ENCODE measurements at regions not wholly inside any gene's neighbourhood (a gene's known extent, or its start where the extent isn't known, plus 50 kb on each side); places are given as distances from the start of the nearest gene placed in this dataset.

GRCh38 chr18:32583431-32583830 lies 112.7 kb upstream of the GAREM1 start:
- POLR2A ChIA-PET, result no interaction called here
- Histone ChIP-seq H3K36me3 (ENCODE audit: control insufficient read depth, insufficient read depth, low read length) (no peaks in the 10 kb centered on the region), H3K27me3 (ENCODE audit: control insufficient read depth, insufficient read depth, low read length) (no peaks in the 10 kb centered on the region), H3K4me3 (ENCODE audit: low read depth, low read length) (no peak overlapping the region)
- CTCF ChIA-PET, result no interaction called here
- DNase-seq (ENCODE audit: low read depth), result no peak
- TF ChIP-seq CTCF (IDR thresholded peaks at IDR 0.05; ENCODE audit: insufficient read depth, low read depth, low read length), result no peak

- TF ChIP-seq CTCF (IDR thresholded peaks at IDR 0.05; ENCODE audit: insufficient read depth, low read depth, low read length), result no peak
- ChIA-PET CTCF (no interaction called here), POLR2A (no interaction called here)
- Histone ChIP-seq H3K4me3 (ENCODE audit: low read depth, low read length) (no peak overlapping the region), H3K27me3 (ENCODE audit: control insufficient read depth, insufficient read depth, low read length) (no peaks in the 10 kb centered on the region), H3K36me3 (ENCODE audit: control insufficient read depth, insufficient read depth, low read length) (no peaks in the 10 kb centered on the region)
- DNase-seq (ENCODE audit: low read depth), result no peak
Observed at GRCh38 chr18:32582455-32582854, 111.8 kb upstream of the GAREM1 start.

GRCh38 chr18:32577561-32577960 lies 106.9 kb upstream of the GAREM1 start:
- H3K36me3 ChIP-seq (ENCODE audit: control insufficient read depth, insufficient read depth, low read length), result no peaks in the 10 kb centered on the region
- TF ChIP-seq CTCF (IDR thresholded peaks at IDR 0.05; ENCODE audit: insufficient read depth, low read depth, low read length), result no peak
- no peak for DNase-seq (ENCODE audit: low read depth)
- ChIA-PET CTCF (interaction anchor here (1.1 kb wide), 1 partner anchor 306 kb away, joined by 3 read pairs; no protein-coding TSS in a partner anchor), POLR2A (no interaction called here)
- no peak overlapping the region for H3K4me3 ChIP-seq (ENCODE audit: low read depth, low read length)
- no peaks in the 10 kb centered on the region for H3K27me3 ChIP-seq (ENCODE audit: control insufficient read depth, insufficient read depth, low read length)

- no peaks in the 10 kb centered on the region for H3K36me3 ChIP-seq (ENCODE audit: control insufficient read depth, insufficient read depth, low read length)
- DNase-seq (ENCODE audit: low read depth), result no peak
- H3K4me3 ChIP-seq (ENCODE audit: low read depth, low read length), result no peak overlapping the region
- TF ChIP-seq CTCF (IDR thresholded peaks at IDR 0.05; ENCODE audit: insufficient read depth, low read depth, low read length), result peak; percentile 8; the same call in 1 of the 2 replicates
- ChIA-PET CTCF (no interaction called here), POLR2A (no interaction called here)
- no peaks in the 10 kb centered on the region for H3K27me3 ChIP-seq (ENCODE audit: control insufficient read depth, insufficient read depth, low read length)
Observed at GRCh38 chr18:32576296-32576916, 105.7 kb upstream of the GAREM1 start.

GRCh38 chr18:32566960-32567359 lies 96.3 kb upstream of the GAREM1 start:
- POLR2A ChIA-PET, result no interaction called here
- no peak for DNase-seq (ENCODE audit: low read depth)
- CTCF ChIA-PET, result no interaction called here
- Histone ChIP-seq H3K27me3 (ENCODE audit: control insufficient read depth, insufficient read depth, low read length) (no peaks in the 10 kb centered on the region), H3K4me3 (ENCODE audit: low read depth, low read length) (no peak overlapping the region), H3K36me3 (ENCODE audit: control insufficient read depth, insufficient read depth, low read length) (no peaks in the 10 kb centered on the region)
- no peak for TF ChIP-seq CTCF (IDR thresholded peaks at IDR 0.05; ENCODE audit: insufficient read depth, low read depth, low read length)
